ENCODE measurements at regions not wholly inside any gene's neighbourhood (a gene's known extent, or its start where the extent isn't known, plus 50 kb on each side); places are given as distances from the start of the nearest gene placed in this dataset.

- no peak overlapping the region for H3K4me3 ChIP-seq (ENCODE audit: low read depth in 1 of 3, low read length in 3 of 3)
Measured at GRCh38 chr21:25406887-25407579, 200.2 kb downstream of the MRPL39 start.

DNA sequence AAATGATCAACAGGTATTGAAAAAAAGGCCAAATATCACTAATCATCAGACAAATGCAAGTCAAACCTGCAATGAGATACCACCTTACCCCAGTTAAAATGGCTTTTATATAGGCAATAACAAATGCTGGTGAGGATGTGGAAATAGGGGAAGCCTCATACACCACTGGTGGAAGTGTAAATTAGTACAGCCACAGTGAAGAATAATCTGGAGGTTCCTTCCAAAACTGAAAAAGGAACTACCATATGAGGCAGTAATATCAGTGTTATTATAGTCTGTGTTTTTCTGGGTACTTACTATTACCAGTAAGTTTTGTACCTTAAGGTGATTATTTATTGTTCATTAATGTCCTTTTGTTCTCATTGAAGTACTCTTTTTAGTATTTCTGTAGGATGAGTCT lies 201.3 kb downstream of the MRPL39 start:
- no peaks in the 10 kb centered on the region for H3K27me3 ChIP-seq (ENCODE audit: control insufficient read depth in 4 of 4, insufficient read depth in 4 of 4, low read length in 3 of 4)
- H3K27ac ChIP-seq (ENCODE audit: low read depth in 1 of 2, low read length in 2 of 2), result no peak overlapping the region
- no peak for TF ChIP-seq FOXA1 (IDR thresholded peaks at IDR 0.05)
- no peak for TF ChIP-seq JUND (IDR thresholded peaks at IDR 0.05)
- TF ChIP-seq NR2F2 (IDR thresholded peaks at IDR 0.05), result no peak
- TF ChIP-seq SP1 (IDR thresholded peaks at IDR 0.05), result no peak
- TF ChIP-seq, protein P1, sequence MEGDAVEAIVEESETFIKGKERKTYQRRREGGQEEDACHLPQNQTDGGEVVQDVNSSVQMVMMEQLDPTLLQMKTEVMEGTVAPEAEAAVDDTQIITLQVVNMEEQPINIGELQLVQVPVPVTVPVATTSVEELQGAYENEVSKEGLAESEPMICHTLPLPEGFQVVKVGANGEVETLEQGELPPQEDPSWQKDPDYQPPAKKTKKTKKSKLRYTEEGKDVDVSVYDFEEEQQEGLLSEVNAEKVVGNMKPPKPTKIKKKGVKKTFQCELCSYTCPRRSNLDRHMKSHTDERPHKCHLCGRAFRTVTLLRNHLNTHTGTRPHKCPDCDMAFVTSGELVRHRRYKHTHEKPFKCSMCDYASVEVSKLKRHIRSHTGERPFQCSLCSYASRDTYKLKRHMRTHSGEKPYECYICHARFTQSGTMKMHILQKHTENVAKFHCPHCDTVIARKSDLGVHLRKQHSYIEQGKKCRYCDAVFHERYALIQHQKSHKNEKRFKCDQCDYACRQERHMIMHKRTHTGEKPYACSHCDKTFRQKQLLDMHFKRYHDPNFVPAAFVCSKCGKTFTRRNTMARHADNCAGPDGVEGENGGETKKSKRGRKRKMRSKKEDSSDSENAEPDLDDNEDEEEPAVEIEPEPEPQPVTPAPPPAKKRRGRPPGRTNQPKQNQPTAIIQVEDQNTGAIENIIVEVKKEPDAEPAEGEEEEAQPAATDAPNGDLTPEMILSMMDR (IDR thresholded peaks at IDR 0.05; ENCODE audit: low read depth, low read length, missing input control), result no peak
- no peak for TF ChIP-seq RXRA (IDR thresholded peaks at IDR 0.05)
- TF ChIP-seq, protein P2, sequence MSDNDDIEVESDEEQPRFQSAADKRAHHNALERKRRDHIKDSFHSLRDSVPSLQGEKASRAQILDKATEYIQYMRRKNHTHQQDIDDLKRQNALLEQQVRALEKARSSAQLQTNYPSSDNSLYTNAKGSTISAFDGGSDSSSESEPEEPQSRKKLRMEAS (IDR thresholded peaks at IDR 0.05), result no peak
- no peak for TF ChIP-seq EGR1 (IDR thresholded peaks at IDR 0.05; ENCODE audit: low read depth in 2 of 2)
- no peak for TF ChIP-seq RAD21 (IDR thresholded peaks at IDR 0.05)
- TF ChIP-seq HNF4G (IDR thresholded peaks at IDR 0.05), result no peak
- TF ChIP-seq HNF4A (conservative IDR thresholded peaks at IDR 0.05), result no peak
- TF ChIP-seq YY1 (IDR thresholded peaks at IDR 0.05), result no peak
- TF ChIP-seq, protein P3, sequence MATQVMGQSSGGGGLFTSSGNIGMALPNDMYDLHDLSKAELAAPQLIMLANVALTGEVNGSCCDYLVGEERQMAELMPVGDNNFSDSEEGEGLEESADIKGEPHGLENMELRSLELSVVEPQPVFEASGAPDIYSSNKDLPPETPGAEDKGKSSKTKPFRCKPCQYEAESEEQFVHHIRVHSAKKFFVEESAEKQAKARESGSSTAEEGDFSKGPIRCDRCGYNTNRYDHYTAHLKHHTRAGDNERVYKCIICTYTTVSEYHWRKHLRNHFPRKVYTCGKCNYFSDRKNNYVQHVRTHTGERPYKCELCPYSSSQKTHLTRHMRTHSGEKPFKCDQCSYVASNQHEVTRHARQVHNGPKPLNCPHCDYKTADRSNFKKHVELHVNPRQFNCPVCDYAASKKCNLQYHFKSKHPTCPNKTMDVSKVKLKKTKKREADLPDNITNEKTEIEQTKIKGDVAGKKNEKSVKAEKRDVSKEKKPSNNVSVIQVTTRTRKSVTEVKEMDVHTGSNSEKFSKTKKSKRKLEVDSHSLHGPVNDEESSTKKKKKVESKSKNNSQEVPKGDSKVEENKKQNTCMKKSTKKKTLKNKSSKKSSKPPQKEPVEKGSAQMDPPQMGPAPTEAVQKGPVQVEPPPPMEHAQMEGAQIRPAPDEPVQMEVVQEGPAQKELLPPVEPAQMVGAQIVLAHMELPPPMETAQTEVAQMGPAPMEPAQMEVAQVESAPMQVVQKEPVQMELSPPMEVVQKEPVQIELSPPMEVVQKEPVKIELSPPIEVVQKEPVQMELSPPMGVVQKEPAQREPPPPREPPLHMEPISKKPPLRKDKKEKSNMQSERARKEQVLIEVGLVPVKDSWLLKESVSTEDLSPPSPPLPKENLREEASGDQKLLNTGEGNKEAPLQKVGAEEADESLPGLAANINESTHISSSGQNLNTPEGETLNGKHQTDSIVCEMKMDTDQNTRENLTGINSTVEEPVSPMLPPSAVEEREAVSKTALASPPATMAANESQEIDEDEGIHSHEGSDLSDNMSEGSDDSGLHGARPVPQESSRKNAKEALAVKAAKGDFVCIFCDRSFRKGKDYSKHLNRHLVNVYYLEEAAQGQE (IDR thresholded peaks at IDR 0.05), result no peak
- TF ChIP-seq FOXA2 (IDR thresholded peaks at IDR 0.05), result no peak
- TF ChIP-seq GABPA (IDR thresholded peaks at IDR 0.05 in 1 of 2, conservative IDR thresholded peaks at IDR 0.05 in 1 of 2), result no peak
- no peak for TF ChIP-seq TAF1 (conservative IDR thresholded peaks at IDR 0.05)
- TF ChIP-seq, protein P4, sequence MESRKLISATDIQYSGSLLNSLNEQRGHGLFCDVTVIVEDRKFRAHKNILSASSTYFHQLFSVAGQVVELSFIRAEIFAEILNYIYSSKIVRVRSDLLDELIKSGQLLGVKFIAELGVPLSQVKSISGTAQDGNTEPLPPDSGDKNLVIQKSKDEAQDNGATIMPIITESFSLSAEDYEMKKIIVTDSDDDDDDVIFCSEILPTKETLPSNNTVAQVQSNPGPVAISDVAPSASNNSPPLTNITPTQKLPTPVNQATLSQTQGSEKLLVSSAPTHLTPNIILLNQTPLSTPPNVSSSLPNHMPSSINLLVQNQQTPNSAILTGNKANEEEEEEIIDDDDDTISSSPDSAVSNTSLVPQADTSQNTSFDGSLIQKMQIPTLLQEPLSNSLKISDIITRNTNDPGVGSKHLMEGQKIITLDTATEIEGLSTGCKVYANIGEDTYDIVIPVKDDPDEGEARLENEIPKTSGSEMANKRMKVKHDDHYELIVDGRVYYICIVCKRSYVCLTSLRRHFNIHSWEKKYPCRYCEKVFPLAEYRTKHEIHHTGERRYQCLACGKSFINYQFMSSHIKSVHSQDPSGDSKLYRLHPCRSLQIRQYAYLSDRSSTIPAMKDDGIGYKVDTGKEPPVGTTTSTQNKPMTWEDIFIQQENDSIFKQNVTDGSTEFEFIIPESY (IDR thresholded peaks at IDR 0.05), result no peak
- TF ChIP-seq ATF3 (IDR thresholded peaks at IDR 0.05), result no peak
- DNase-seq (ENCODE audit: low spot score), result no peak
- no peaks in the 10 kb centered on the region for H3K36me3 ChIP-seq (ENCODE audit: control insufficient read depth in 4 of 4, insufficient read depth in 3 of 4, low read depth in 1 of 4, low read length in 3 of 4)
- H3K9ac ChIP-seq (ENCODE audit: low read depth in 1 of 2, low read length in 2 of 2), result no peak overlapping the region
- no peak overlapping the region for H3K4me3 ChIP-seq (ENCODE audit: low read depth in 1 of 3, low read length in 3 of 3)
- no peaks in the 10 kb centered on the region for H3K4me1 ChIP-seq (ENCODE audit: control insufficient read depth in 4 of 4, insufficient read depth in 4 of 4, low read length in 3 of 4)
- H3K9me3 ChIP-seq (ENCODE audit: control insufficient read depth in 4 of 4, low read length in 3 of 4), result no peaks in the 10 kb centered on the region

More at GRCh38 chr21:25406887-25407579, 200.2 kb downstream of the MRPL39 start:
- no peak overlapping the region for H3K27ac ChIP-seq (ENCODE audit: low read depth in 1 of 2, low read length in 2 of 2)
- H3K4me1 ChIP-seq (ENCODE audit: control insufficient read depth in 4 of 4, insufficient read depth in 4 of 4, low read length in 3 of 4), result no peaks in the 10 kb centered on the region
- 75% methylated on average over 4 of the region's 4 CpGs for WGBS
- no peak overlapping the region for H3K9ac ChIP-seq (ENCODE audit: low read depth in 1 of 2, low read length in 2 of 2)
- H3K27me3 ChIP-seq (ENCODE audit: control insufficient read depth in 4 of 4, insufficient read depth in 4 of 4, low read length in 3 of 4), result no peaks in the 10 kb centered on the region
- DNase-seq (ENCODE audit: low spot score), result no peak
- H3K36me3 ChIP-seq (ENCODE audit: control insufficient read depth in 4 of 4, insufficient read depth in 3 of 4, low read depth in 1 of 4, low read length in 3 of 4), result no peaks in the 10 kb centered on the region
- TF ChIP-seq TAF1 (conservative IDR thresholded peaks at IDR 0.05) (no peak), FOXA1 (IDR thresholded peaks at IDR 0.05) (no peak), JUND (IDR thresholded peaks at IDR 0.05) (no peak), ATF3 (IDR thresholded peaks at IDR 0.05) (no peak), SP1 (IDR thresholded peaks at IDR 0.05) (no peak)
- TF ChIP-seq, protein P1 (IDR thresholded peaks at IDR 0.05; ENCODE audit: low read depth, low read length, missing input control), result no peak
- H3K9me3 ChIP-seq (ENCODE audit: control insufficient read depth in 4 of 4, low read length in 3 of 4), result no peaks in the 10 kb centered on the region
